ENCODE measurements at regions not wholly inside any gene's neighbourhood (a gene's known extent, or its start where the extent isn't known, plus 50 kb on each side); places are given as distances from the start of the nearest gene placed in this dataset.

- Histone ChIP-seq H3K27me3 (peaks cover 32% of the 10 kb centered on the region), H3K27ac (no peak overlapping the region), H3K4me1 (peaks cover 36% of the 10 kb centered on the region), H3K9ac (no peak overlapping the region), H3K4me3 (no peak overlapping the region), H3K36me3 (no peaks in the 10 kb centered on the region), H3K4me2 (no peak overlapping the region), H2AFZ (replicated peaks) (no peak overlapping the region), H3F3A (ENCODE audit: low read depth) (peaks cover 33% of the 10 kb centered on the region), H3K9me3 (ENCODE audit: low read depth) (no peaks in the 10 kb centered on the region), H3K79me2 (ENCODE audit: low read depth) (no peaks in the 10 kb centered on the region), H4K20me1 (ENCODE audit: low read depth) (peaks cover 5% of the 10 kb centered on the region)
- Mint-ChIP-seq H3K27me3 (ENCODE audit: insufficient read depth, low read depth) (peaks cover 8% of the 10 kb centered on the region), H3K9me3 (peaks cover 7% of the 10 kb centered on the region), H3K4me1 (peaks cover 56% of the 10 kb centered on the region), H3K36me3 (no peaks in the 10 kb centered on the region), H3K4me3 (no peak overlapping the region), H3K27ac (no peak overlapping the region)
- no peak for DNase-seq (ENCODE audit: low spot score)
- TF ChIP-seq, protein P1, sequence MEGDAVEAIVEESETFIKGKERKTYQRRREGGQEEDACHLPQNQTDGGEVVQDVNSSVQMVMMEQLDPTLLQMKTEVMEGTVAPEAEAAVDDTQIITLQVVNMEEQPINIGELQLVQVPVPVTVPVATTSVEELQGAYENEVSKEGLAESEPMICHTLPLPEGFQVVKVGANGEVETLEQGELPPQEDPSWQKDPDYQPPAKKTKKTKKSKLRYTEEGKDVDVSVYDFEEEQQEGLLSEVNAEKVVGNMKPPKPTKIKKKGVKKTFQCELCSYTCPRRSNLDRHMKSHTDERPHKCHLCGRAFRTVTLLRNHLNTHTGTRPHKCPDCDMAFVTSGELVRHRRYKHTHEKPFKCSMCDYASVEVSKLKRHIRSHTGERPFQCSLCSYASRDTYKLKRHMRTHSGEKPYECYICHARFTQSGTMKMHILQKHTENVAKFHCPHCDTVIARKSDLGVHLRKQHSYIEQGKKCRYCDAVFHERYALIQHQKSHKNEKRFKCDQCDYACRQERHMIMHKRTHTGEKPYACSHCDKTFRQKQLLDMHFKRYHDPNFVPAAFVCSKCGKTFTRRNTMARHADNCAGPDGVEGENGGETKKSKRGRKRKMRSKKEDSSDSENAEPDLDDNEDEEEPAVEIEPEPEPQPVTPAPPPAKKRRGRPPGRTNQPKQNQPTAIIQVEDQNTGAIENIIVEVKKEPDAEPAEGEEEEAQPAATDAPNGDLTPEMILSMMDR (IDR thresholded peaks at IDR 0.05): no peak
- no peak for TF ChIP-seq EZH2phosphoT487 (IDR thresholded peaks at IDR 0.05)
- no peak for TF ChIP-seq EZH2 (IDR thresholded peaks at IDR 0.05)
These were observed 234.1 kb downstream of the INSIG2 start for GRCh38 chr2:118322406-118322805.

GRCh38 chr2:118321432-118322105, 233.3 kb downstream of the INSIG2 start:
- H3K9me3 Mint-ChIP-seq: peaks cover 7% of the 10 kb centered on the region
- H3K4me1 ChIP-seq: peaks cover 36% of the 10 kb centered on the region
- H3K4me3 ChIP-seq: no peak overlapping the region
- no peak overlapping the region for H2AFZ ChIP-seq (replicated peaks)
- no peak overlapping the region for H3K4me3 Mint-ChIP-seq
- peaks cover 33% of the 10 kb centered on the region for H3F3A ChIP-seq (ENCODE audit: low read depth)
- H3K4me2 ChIP-seq: peak overlapping the region; percentile 60
- H3K27me3 Mint-ChIP-seq (ENCODE audit: insufficient read depth, low read depth): peaks cover 8% of the 10 kb centered on the region
- no peaks in the 10 kb centered on the region for H3K79me2 ChIP-seq (ENCODE audit: low read depth)
- H3K36me3 Mint-ChIP-seq: no peaks in the 10 kb centered on the region
- H3K27ac Mint-ChIP-seq: peak overlapping the region; percentile 80
- H3K27ac ChIP-seq: no peak overlapping the region
- peaks cover 32% of the 10 kb centered on the region for H3K27me3 ChIP-seq
- peak; percentile 52 for DNase-seq (ENCODE audit: low spot score)
- TF ChIP-seq EZH2phosphoT487 (IDR thresholded peaks at IDR 0.05) (no peak), EZH2 (IDR thresholded peaks at IDR 0.05) (no peak)
- TF ChIP-seq, protein P1 (IDR thresholded peaks at IDR 0.05): peak; percentile 12
- H3K36me3 ChIP-seq: no peaks in the 10 kb centered on the region
- H3K4me1 Mint-ChIP-seq: peaks cover 60% of the 10 kb centered on the region
- peaks cover 5% of the 10 kb centered on the region for H4K20me1 ChIP-seq (ENCODE audit: low read depth)
- no peak overlapping the region for H3K9ac ChIP-seq
- no peaks in the 10 kb centered on the region for H3K9me3 ChIP-seq (ENCODE audit: low read depth)

DNA sequence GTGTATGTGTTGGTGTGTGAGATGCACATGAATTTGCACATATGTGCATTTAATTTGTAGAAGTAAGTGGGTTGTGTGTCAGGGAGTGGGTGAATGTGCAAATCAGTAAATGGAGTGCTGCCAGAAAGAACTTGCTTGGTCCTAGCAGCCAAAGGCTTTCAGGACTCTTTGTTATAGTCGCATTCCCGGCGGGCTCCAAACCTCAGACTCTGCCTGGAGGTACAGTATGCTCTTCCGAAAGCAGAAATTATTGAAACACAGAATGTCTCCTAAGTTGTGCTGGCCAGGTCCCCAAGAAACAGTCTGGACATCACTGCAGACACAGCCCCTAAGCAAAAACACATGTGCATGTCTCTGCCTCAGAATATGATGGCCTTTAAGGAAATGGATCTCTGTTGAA, 232.4 kb downstream of the INSIG2 start:
- TF ChIP-seq EZH2 (IDR thresholded peaks at IDR 0.05) (no peak), EZH2phosphoT487 (IDR thresholded peaks at IDR 0.05) (no peak)
- TF ChIP-seq, protein P1 (IDR thresholded peaks at IDR 0.05): no peak
- H3K4me3 Mint-ChIP-seq: peak overlapping the region; percentile 5
- Histone ChIP-seq H2AFZ (replicated peaks) (no peak overlapping the region), H4K20me1 (ENCODE audit: low read depth) (peaks cover 5% of the 10 kb centered on the region), H3K9me3 (ENCODE audit: low read depth) (no peaks in the 10 kb centered on the region), H3K4me1 (peaks cover 36% of the 10 kb centered on the region), H3K27ac (no peak overlapping the region), H3K4me3 (no peak overlapping the region), H3F3A (ENCODE audit: low read depth) (peaks cover 33% of the 10 kb centered on the region), H3K27me3 (peaks cover 32% of the 10 kb centered on the region), H3K79me2 (ENCODE audit: low read depth) (no peaks in the 10 kb centered on the region), H3K36me3 (no peaks in the 10 kb centered on the region), H3K4me2 (peak overlapping the region; percentile 60), H3K9ac (no peak overlapping the region)
- DNase-seq (ENCODE audit: low spot score): no peak
- H3K27me3 Mint-ChIP-seq (ENCODE audit: insufficient read depth, low read depth): peaks cover 9% of the 10 kb centered on the region
- peaks cover 7% of the 10 kb centered on the region for H3K9me3 Mint-ChIP-seq
- H3K36me3 Mint-ChIP-seq: no peaks in the 10 kb centered on the region
- H3K4me1 Mint-ChIP-seq: peaks cover 61% of the 10 kb centered on the region
- peak overlapping the region; percentile 69 for H3K27ac Mint-ChIP-seq

Measured in neural progenitor cell (in vitro differentiated cells).